Renal pelvis (tissue), 1 donor: ENCODE measurements at regions not wholly inside any gene's neighbourhood (a gene's known extent, or its start where the extent isn't known, plus 50 kb on each side); places are given as distances from the start of the nearest gene placed in this dataset.

ENCODE experiments used
- DNase-seq: peaks from one replicate; pipeline ENCODE4 v3.0.0-alpha.2; 2013

DNA sequence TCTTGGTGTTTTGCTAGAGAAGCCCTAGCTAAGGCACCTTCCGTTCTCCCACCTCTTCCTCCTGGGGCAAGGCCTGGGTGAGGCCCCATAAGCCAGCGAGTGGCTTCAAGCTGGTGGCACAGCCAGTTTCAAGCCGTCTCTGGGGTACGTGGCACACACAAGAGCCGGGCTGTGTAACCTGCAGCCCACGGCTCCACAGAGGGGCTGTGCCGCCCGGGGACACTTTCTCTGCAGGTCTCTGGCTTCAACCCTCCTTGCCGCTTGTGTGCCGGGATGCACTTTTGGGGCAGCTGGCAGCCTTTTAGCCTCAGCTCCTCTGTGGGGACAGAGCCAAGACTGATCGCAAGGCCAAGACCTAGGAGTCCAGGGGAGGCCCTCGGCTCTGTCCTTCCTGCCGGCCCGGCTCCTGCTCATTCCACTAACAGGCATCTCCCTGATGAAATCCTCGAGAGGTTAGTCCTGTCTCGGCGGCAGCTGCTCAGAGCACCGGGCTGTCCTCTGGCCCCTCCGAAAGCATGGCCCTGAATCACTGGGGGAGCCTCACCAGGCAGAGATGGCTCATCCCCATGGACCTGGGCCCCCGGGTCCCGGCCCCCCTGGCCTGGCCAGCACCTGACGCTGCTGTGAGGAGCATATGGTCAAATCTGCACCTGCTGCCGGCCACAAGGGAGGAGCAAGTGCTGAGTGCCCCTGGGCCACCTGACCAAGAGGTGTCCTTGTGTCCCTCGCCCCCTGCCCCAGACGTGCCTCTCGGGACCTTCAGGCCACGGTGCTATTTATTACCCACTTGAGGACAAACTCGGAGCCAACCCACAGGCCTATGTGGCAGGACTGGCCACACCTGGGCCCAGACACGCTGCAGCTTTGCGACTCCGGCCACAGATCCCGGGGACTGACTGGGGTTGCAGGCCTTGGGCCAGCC lies 98.5 kb downstream of the METRNL start:
- DNase-seq: no peak

DNA sequence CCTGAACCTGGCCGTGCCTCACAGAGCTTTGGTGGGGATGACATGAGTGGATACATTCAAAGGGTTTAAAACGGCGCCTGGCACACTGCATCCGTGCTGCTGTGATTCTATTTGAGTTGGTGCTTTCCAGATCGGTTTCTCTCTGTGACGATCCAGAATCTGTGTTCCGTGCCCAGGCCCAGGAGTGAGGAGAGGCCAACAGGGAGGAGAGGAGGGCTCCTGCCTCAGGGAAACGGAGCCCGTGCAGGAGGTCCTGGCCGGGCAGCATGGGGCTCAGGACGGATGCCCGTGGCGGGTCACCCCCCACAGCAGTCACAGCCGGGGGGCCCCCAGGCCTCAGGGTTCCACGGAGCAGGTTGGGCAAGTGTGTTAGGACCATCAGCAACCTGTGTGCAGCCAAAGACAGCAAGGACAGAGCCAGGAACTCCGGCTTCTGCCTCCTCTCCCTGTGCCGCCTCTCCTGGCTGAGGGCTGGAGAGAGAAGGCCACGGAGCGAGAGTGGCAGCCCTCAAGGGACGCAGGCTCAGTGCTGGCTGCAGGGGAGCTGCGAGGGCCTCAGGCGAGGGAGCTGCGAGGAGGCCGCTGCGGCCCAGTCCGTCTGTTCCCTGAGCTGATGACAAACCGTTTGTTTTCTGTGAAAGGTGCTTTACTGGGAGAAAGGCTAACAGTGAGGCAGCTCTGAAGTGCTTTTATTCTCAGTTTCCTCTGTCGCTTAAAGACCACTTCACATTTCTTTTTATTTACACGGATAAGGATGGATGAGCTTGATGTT lies 99.3 kb downstream of the METRNL start:
- no peak for DNase-seq

DNA sequence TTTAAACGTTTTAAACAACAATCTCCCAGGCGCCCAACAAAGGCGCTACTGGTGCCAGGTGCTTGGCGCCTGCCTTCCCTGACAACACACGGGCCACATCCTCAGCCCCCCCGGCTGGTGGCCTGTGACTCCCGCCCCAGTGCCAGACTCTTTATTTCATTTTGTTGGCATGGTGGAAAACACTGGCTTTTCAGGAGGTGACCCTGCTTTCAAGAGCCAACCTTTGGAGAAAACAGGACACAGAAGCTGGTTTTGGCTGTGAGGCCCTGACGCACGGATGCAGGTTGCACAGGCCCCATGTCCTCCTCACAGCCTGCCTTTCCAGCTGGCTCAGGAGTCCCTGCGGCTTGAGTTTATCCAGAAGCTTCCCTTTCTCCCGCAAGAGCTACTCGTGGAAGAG lies 100.0 kb downstream of the METRNL start:
- DNase-seq: no peak

DNA sequence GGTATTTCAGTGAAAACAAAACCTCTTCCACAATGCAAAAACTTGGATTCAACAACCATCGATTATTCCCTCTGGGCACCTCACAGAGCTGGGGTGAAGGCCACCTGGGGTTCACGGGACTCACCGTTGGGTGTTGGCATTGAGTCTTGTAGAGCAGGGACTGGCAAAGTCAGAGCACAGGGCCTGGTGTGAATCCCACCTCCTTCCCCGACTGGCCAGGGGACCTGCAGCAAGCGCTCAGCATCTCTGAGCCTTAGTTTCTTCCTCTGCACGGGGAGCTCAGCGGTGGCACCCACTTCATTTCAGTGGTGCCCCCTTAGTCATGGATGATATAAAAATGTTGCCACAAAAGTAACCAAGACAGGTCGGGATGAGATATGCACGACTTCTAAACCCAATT lies 100.4 kb downstream of the METRNL start:
- no peak for DNase-seq

DNA sequence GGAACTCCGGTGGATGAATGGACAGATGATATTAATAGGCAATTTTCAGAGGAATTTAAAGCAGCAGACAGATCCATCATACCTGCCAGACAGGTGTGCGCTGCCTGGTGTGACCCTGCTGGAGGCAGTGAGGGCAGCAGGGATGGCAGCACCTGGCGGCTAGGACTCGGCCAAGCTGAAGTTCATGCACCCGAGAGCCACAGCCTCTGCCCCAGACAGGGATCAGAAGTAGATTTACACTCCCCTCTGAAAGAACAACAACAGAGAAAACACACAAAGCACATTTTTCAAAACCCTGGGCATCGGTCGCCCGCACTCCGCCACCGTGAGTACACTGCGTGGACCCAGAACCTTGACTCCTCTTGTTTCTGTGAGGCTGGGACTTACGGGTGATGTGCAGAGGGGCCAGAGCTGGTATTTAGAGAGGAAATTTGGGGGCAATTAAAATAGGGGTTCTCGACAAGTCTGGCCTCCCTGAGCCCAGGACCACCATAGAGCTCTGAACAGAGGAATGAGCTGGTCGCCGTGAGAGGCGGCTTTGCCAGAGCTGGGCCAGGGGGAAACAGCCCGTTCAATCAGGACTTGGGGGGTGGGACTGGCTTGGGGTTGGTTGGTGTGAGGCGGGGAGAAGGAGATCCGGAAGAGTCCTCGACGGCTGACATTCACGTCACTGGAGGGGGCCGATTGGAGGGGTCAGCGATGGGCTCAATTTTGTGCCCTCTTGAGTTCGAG lies 101.0 kb downstream of the METRNL start:
- no peak for DNase-seq

DNA sequence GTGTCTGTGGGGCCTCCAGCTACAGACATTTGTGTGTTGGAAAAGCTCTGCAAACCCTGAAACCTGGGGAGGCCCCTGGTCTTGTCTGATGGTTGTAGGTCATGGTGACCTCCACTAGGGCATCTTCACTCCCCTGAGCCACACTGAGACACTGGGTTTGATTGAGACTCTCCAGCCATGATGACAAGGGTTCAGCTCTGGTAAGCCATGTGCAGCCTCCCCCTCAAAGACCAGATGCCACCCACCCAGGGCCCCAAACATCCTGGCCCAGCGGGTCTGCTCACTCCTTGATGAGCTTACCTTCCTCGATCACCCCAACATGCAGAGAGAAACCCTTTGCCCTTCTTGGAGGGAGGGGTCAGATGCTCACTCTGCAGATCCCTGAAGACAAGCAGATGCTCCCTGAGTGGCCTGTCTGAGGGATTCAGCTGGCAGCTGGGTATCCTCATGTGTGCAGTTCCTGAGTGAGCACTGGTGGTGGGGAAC lies 101.6 kb downstream of the METRNL start:
- DNase-seq: no peak

DNA sequence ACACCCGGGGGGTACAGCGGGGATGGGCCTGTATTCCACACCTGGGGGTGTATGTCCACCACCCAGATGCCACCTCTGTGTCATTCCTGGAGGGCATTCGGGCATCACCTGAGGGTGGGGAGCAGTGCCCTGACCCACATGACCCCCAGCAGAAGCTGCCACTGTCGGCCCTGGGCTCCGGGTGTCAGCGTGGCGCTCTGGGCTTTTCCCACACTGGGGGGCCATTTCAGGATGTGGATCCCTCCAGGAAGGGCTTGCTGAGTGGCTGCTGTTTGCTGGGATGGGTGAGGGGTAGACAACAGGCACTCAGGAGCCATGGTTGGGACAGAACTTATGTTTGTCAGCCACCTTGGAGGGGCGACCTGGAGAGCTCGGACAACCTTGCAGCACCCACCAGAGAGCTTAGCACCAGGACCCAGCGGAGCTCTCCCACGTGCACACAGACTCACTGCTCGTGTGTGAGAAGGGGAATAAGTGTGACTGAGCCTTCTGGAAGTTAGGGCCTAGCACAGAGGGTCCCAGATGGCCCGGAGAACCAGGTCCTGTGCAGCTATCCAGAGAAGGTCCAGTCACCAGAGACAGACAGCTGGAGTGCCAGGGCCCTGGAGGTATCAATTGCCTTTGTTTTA lies 102.7 kb downstream of the METRNL start:
- no peak for DNase-seq

DNA sequence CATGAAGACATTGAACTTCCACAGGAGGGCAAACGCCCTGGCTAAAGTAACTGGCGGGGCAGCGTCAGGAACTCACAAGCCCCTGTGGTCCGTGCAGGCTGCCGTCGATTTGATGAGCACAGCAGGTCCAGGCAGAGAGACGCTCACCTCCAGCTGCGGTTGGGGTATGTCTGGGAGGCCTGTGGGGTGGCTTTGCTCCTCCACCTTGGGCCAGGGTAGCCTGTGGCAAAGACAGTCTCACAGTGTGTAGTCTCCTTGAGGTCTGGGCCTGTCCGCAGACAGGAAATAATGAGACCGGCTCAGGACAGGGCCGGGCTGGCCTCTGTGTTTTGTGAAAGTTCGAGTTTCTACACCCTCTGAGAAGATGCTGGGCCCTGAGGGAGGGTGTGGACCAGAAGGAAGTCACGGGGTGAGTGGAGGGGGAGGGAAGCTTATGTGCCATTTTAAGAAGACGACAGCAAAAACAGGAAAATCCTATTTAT lies 103.3 kb downstream of the METRNL start:
- DNase-seq: no peak

DNA sequence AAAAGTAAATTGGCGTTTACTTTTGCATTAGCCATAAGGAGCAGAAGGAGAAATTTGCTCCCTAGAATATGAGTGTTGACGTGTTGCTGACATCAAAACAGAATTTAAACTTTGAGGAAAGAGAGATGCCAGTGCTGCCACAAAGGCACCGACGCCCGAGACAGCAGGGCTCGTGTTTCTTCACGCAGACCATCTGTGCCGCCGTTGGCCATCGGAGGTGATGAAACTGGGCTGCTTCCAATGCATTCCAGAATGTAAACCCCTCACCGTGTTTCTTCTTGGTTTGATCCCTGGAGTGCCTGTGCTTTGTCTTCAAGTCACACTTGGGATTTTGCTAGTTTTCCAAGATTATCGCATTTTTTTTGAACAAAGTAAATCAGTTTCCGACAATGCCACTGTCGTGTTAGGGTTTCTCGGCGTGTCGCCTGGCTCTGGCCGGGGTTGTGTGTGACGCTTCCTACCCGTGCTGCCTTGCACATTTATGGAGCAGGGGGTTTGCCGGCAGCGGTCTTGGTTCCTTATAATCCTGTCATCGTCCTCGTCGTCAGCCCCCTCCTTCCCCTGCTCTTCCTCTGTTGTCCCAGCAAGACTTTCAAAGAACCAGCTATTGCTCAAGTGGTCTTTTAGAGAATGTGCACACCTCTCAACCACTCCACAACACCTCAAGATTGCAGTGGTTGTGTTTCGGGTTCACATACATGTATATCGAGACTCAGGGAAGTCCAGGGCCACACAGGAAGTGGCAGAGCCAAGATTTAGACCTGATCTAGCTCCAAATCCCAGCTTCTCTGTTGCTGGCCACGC lies 103.9 kb downstream of the METRNL start:
- DNase-seq: no peak

DNA sequence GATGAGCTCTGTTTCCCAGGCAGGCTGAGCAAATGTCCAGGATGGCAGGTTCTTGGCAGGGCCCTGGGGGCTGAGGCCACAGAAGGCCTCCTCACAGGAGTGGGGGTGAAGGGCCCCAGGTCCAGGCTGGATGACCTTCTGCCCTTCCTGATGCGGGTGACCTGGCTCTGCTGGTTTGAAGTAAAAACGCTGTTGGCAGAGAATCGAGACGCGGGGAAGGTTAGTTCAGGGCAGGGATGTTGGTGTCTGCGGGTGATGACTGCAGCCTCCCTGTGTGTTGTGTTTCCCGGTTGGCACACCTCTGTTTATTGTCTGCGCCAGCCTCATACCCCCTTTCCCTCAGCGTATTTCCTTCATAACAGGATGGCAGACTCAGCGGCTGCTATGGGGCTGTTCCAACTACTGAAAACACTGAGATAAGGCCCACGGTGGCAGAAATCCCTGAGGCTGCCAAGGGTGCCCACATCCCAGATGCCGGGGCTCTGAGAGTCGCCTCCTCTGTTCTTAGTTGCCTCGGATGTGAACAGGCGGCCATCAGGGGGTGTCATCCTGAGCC lies 104.6 kb downstream of the METRNL start:
- DNase-seq: no peak

DNA sequence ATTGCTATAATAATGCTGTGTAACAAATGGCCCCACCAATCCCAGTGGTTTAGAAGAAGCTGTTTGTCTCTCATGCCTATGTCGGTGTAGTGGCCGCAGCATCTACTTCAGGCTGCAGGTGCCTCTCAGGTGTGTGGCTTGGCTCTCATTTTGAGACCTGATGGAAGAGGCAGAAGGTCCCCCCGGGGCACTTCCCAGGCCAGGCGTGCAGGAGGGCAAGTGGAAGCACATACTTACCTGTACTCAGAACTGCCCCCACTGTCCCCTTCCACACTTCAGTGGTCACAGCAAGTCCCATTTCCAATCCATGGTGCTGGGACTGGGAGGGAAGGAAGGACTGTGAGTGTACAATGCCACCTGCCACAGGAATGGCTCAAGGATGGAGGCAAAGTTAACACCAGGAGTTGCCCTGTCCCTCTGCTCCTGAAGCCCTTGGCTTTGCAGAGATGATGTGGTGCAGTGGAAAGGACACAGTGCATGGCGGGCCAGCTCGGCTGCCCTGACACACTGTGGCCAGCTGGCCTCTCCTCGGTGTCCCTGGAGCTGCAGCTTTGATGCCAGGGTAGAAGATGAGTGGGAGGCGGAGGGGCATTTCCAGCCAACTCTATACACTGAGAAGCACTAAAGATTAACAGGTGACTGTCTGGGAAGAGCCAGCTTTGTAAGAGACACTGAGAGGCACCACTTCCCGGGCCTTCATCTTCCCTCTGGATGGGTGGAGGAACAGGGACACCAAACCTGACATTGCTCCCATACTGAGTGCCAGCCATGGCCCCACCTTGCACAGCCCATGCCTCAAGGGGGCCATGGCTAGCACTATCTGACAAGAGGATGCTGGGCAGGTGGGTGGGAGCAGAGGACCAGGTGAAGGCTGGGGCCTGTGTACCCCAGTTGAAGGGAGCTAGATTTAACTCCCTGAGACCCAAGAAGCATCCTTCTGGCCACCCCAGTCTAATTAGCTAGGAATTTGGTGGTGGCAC lies 105.9 kb downstream of the METRNL start:
- no peak for DNase-seq

DNA sequence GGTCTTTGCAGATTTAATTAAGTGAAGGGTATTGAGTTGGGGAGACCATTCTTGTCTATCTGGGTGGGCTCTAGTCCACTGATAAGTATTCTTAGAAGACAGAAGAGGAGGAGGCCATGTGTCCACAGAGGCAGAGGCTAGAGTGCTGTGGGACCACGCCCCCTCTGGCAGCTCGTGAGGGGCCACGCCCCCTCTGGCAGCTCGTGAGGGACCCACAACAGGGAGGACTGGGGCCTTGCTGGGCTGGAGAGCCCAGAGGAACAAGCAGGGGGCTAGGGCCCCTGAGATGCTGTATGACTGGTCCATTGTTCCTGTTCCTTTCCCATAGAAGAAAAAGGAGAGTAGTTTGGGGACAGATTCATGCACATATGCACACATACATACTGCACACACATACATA lies 106.8 kb downstream of the METRNL start:
- no peak for DNase-seq

DNA sequence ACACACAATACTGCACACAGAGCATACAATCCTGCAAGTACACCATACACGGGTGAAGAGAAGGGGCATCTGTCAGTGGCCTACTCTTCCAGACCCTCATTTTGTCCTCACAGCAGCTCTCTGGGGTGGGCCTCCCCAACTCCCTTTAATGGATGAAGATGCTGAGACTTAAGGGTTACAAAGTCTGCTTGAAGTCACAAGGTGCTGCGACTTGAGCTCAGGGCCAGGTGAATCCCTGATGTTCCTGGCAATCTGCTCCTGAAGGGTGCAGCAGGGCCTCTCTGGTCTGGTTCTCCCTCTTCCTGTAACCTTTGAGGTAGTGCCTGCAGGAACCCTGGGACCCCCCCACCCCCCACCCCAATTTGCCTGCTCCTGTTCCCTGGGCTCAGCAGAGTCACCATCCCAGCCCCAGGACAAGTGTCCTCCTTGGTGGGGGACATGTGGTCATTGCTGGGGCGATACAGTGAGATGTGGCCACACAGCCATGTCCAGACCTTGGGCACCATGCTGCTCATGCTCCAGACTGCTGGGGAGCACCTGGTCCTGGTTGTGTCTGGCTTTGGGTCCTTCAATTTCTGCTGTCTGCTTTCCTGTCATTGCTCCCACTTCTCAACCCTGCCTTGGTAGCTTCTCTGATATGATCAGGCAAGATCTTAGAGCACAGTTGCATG lies 107.5 kb downstream of the METRNL start:
- no peak for DNase-seq

DNA sequence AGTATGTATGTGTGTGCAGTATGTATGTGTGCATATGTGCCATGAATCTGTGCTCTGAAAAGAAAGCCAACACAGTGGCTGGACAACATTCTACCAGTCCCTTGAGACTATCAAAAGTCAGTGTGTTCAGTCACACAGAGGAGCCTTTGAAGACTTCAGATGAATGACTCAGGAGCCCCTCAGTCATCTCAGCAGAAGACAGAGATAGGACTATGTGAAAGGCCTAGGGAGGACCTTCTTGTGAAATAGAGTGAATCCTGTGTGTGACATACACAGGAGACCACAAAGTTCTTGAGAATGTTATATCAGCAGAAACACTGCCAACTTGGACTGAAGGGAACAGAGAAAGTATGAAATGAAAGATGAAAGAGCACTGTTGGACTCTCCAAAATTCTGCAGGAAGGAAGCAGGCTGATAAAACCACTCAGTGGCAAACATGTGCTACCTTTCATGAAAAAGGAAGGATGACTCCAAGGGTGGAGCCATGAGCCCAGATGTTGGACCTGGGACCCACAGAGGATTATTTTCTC lies 108.4 kb downstream of the METRNL start:
- no peak for DNase-seq

DNA sequence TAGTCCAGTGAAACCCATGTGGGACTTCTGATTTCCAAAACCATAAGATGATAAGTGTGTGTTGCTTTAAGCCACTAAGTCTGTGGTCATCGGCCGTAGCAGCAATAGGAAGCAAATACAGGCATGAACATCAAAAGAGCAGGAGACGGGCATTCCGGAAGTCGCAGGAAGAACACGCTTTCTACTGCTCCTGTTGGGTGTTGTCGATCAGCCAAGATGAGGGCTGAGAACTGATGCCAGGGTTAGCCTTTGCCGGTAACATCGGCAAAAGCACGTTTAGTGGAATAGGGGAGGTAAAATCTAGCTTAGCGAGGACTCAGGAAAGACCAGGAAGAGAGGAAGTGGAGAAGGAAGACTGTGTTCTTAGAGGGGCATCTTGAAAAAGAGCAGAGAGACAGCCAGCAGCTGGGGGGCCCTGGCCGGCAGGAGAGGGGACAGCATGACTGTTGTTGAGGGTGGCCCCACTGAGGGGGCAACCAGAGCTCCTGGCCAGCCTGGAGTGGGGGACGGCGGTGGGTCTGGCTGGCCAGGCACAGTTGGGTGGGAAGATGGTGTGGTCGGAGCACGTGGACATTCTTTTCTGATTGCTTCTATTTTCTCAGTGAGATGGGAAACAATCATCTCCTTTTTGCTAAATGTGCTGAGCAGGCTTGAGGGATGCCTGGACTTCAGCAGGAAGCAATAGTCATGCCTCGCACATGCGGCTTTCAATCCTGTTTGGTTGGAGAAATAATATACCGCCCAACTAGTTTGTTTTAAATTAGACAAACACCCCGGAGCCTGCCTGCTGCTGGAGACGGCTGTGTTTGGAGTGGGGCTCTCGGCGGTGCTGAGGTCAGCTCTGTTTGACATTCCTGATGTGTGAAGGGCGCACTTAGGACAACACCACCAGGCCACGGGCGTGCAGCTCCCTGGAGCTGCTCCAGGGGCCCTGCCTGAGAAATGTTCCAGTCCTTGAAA lies 109.9 kb downstream of the METRNL start:
- no peak for DNase-seq

DNA sequence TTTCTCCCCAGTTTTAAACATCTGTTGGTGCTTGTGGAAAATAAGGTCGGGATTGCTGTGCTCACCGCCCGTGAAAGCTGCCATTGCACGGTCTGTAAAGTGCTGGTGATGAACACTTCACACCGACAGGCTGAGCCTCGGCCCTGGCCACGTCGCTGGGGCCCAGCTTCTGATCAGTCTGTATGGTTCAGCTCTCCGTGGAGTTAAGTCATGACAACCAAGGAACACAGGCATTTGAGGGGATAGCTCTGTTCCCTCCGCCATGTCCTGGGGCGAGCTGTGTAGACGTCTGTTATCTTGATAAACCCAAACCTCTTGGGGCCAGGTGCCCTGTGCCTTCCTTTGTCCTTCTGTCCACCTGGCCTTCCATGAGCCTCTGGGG lies 110.6 kb downstream of the METRNL start:
- DNase-seq: no peak
